Stimulated activated naive CD8-positive, alpha-beta T cell treated with anti-CD3 and anti-CD28 coated beads, Interleukin-15, Interleukin-2, amounts not matched to agents 100 ng/mL and 50 ng/mL, for 24 hours (primary cell): ENCODE measurements at regions not wholly inside any gene's neighbourhood (a gene's known extent, or its start where the extent isn't known, plus 50 kb on each side); places are given as distances from the start of the nearest gene placed in this dataset.

Experiments
- H3K27ac Mint-ChIP-seq: one replicate; pipeline ENCODE4 v1.8.0; 2021; ENCODE audit warnings: mild to moderate bottlenecking, mixed read lengths
- H3K27me3 Mint-ChIP-seq: one replicate; pipeline ENCODE4 v1.8.0; 2021; ENCODE audit warnings: mixed read lengths
- H3K36me3 Mint-ChIP-seq: one replicate; pipeline ENCODE4 v1.8.0; 2021; ENCODE audit warnings: low read depth, mixed read lengths
- H3K4me1 Mint-ChIP-seq: one replicate; pipeline ENCODE4 v1.8.0; 2021; ENCODE audit warnings: low read depth, mixed read lengths
- H3K4me3 Mint-ChIP-seq: one replicate; pipeline ENCODE4 v1.8.0; 2021; ENCODE audit warnings: mild to moderate bottlenecking, mixed read lengths
- H3K9me3 Mint-ChIP-seq: one replicate; pipeline ENCODE4 v1.8.0; 2021; ENCODE audit warnings: mixed read lengths

DNA sequence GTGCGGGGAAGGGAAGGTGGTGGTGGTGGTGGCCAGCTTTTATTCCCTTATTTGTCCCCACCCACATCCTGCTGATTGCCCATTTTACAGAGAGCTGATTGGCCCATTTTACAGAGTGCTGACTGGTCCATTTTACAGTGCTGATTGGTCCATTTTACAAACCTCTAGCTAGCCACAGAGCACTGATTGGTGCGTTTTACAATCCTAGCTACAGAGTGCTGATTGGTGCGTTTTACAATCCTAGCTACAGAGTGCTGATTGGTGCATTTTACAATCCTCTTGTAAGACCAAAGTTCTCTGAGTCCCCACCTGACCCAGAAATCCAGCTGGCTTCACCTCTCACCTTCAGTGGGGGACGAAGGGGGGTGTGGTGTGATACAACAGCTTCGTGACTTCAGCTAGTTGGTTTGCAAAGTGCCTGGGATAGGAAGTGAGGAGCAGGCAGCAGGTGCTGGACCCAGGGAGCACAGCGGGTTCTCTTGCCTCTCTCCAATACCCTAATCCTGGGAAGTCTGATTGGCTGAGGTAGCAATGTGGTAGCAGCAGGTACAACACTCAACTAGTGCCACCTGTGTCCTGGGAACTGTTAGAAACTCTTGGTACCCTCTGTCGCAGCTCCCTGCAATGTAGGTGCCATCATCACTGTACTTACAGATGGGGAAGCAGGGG lies 92.1 kb downstream of the BARX1 start:
- no peak overlapping the region for H3K27ac Mint-ChIP-seq
- H3K36me3 Mint-ChIP-seq, result no peaks in the 10 kb centered on the region
- peaks cover 30% of the 10 kb centered on the region for H3K27me3 Mint-ChIP-seq
- H3K9me3 Mint-ChIP-seq, result no peaks in the 10 kb centered on the region
- no peak overlapping the region for H3K4me3 Mint-ChIP-seq
- no peaks in the 10 kb centered on the region for H3K4me1 Mint-ChIP-seq

DNA sequence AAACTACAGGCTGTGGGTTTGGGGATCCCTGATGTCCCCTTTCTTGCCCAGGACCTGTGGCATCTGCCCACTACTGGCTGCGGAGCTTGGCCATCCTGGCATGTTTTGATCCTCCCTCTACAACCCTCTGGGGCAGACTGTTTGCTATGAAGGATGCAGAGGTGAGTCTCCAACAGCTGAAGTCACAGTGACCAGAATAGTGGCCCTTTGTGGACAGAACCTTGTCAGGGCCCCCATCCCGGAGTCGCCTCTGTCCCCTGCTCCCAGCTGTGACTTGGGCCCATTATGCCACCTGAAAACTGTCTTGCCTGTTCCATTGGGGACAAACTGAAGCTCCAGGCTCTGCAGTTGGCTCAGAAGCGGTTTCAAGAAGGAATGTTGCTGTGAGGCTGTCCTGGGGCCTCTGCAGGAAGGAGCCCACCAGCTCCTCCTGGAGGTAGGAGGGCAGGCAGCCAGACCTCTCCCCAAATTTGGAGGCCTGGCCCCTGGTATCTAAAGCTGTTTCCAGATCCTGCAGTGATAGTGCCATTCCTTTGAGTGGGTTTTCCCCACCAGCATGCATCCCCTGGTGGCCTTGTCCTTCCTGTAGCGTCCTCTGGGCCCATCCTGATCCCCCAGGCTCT lies 93.3 kb downstream of the BARX1 start:
- H3K4me1 Mint-ChIP-seq, result no peaks in the 10 kb centered on the region
- no peak overlapping the region for H3K4me3 Mint-ChIP-seq
- no peaks in the 10 kb centered on the region for H3K9me3 Mint-ChIP-seq
- H3K27ac Mint-ChIP-seq, result no peak overlapping the region
- H3K27me3 Mint-ChIP-seq, result peaks cover 38% of the 10 kb centered on the region
- H3K36me3 Mint-ChIP-seq, result no peaks in the 10 kb centered on the region

DNA sequence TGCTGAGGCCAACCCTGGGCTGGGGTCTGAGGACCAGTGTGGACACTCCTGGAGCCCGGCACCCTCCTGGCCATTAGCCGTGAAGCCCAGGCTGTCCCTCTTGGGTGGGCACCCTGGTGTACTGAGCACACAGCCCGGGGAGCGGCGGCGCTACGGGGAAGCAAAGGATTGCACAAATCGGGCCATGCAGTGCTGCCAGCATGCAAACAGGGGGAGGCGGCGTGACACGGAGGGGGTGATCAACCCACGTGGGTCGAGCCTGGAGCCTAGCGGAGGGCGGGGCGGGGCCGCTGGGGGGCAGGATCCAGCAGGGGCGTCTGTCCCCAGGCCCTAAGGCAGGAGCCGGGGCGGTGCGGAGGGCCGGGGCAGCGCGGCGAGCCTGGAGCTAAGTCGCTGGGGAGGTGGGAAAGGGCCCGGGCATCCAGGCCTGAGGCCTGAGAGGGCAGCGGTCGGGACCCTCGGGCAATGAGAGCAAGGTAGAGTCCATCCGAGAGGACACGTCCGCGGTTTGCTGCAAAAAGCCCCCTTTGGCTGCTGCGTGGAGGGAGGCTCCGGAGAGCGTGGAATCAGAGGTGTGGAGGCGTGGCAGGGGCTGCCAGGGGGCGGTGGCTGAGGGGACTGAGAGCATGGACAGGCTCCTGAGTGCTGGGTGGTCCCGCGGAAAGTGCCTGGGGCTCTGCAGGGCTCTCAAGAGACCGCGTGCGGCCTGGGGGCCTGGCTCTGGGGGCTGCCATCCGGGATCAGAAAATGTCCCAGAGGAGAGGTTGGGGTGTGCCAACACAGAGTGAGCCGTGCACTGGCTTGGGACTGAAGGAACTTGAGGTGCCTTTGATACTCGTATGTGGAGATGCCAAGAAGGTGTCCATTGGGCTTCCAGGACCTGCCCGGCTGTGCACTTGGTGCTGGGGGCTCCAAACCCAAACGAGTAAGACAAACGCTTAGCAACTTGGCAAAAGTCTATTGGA lies 94.2 kb downstream of the BARX1 start:
- H3K27me3 Mint-ChIP-seq, result peaks cover 47% of the 10 kb centered on the region
- no peak overlapping the region for H3K4me3 Mint-ChIP-seq
- H3K9me3 Mint-ChIP-seq, result no peaks in the 10 kb centered on the region
- no peak overlapping the region for H3K27ac Mint-ChIP-seq
- no peaks in the 10 kb centered on the region for H3K4me1 Mint-ChIP-seq
- H3K36me3 Mint-ChIP-seq, result no peaks in the 10 kb centered on the region

DNA sequence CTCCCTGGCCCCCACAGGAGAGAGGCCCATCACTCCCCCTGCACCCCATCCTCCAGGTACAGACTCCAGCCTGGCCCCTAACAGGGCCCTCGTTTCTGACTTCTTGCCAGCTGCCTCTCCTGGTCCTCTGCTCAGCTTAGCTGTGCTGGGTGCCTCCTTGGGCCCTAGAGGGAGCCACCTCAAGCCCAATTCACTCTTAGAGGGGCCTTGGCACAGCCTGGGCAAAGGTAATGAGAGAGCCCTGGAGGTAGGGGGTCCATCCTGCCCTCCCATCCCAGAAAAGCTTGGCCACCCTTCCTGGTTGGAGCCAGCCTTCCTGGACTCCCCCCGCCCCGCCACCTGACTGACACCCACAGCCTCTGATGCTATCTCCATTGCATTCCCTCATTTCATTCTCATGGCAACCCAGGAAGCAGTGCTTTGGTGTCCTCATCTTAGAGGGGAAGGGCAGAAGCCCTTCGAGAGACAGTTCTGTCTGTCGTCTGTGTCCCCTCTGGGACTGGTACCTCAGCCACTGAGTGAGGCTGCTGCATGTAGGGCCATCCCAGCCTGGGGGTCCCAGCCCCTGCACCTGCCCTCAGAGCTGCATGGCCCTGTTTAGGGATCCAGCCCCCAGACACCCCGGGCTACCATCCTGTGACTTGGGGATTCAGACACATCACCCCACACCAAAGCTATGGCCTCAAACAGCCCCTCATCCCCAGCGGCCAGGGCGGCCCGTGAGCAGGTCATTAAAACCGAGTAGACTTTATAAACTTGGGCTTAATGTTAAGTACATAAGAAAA lies 95.5 kb downstream of the BARX1 start:
- no peaks in the 10 kb centered on the region for H3K4me1 Mint-ChIP-seq
- no peak overlapping the region for H3K27ac Mint-ChIP-seq
- H3K4me3 Mint-ChIP-seq, result no peak overlapping the region
- no peaks in the 10 kb centered on the region for H3K9me3 Mint-ChIP-seq
- H3K27me3 Mint-ChIP-seq, result peaks cover 53% of the 10 kb centered on the region
- H3K36me3 Mint-ChIP-seq, result no peaks in the 10 kb centered on the region

DNA sequence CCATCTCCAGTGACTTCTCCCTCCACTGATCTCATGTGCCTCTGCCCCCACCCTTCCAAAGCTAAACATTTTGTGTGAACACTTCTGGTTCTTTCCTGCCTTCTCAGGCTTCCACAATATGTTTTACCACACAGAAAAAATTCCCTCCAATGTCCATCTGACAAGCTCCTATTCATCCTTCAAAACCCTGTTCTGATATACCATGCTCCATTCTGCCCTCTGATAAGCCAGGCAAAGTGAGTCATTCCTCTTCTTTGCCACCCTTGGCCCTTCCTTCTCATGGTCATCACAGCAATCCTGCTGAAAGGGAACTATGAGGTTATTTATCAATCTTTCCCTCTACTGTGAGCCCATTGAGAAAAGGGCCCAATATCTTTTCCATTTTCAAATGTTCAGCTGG lies 97.6 kb downstream of the BARX1 start:
- Mint-ChIP-seq H3K4me3 (no peak overlapping the region), H3K27ac (no peak overlapping the region), H3K36me3 (no peaks in the 10 kb centered on the region)

DNA sequence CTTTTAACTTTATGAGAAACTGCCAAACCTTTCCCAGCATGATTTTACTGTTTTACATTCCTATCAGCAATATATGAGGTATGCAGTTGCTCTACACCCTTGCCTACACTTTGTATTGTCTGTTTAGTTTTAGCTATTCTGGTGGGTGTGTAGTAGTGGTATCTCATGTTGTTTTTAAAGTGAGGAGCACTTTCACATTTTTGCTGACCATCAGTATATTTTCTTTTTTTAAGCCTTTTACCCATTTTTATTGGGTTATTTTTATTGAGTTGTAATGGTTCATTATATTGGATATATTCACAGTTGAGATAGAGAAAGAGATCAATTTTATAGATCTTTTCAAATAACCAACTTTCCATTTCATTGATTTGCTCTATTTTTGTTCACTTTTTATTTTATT lies 102.4 kb downstream of the BARX1 start:
- H3K27me3 Mint-ChIP-seq, result peaks cover 54% of the 10 kb centered on the region
- no peak overlapping the region for H3K4me3 Mint-ChIP-seq
- no peaks in the 10 kb centered on the region for H3K4me1 Mint-ChIP-seq
- no peak overlapping the region for H3K27ac Mint-ChIP-seq
- H3K9me3 Mint-ChIP-seq, result peaks cover 6% of the 10 kb centered on the region
- no peaks in the 10 kb centered on the region for H3K36me3 Mint-ChIP-seq

More for the DNA sequence above, 97.6 kb downstream of the BARX1 start:
- H3K4me1 Mint-ChIP-seq, result no peaks in the 10 kb centered on the region
- peaks cover 53% of the 10 kb centered on the region for H3K27me3 Mint-ChIP-seq
- peaks cover 3% of the 10 kb centered on the region for H3K9me3 Mint-ChIP-seq

DNA sequence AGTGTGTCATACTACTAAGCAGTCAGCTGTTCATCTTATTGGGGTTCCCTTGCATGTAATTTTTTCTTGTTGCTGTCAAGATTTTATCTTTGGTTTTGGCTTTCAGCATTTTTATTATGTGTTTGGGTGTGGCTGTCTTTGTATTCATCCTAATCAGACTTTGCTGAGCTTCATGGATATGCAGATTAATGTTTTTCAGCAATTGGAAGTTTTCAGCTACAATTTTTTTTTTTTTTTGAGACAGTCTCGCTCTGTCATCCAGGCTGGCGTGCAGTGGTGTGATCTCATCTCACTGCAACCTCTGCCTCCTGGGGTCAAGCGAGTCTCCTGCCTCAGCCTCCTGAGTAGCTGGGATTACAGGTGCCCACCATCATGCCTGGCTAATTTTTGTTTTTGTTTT lies 108.8 kb downstream of the BARX1 start:
- H3K36me3 Mint-ChIP-seq, result no peaks in the 10 kb centered on the region
- H3K27ac Mint-ChIP-seq, result no peak overlapping the region
- H3K27me3 Mint-ChIP-seq, result peaks cover 75% of the 10 kb centered on the region
- peaks cover 18% of the 10 kb centered on the region for H3K9me3 Mint-ChIP-seq
- H3K4me3 Mint-ChIP-seq, result no peak overlapping the region
- no peaks in the 10 kb centered on the region for H3K4me1 Mint-ChIP-seq

DNA sequence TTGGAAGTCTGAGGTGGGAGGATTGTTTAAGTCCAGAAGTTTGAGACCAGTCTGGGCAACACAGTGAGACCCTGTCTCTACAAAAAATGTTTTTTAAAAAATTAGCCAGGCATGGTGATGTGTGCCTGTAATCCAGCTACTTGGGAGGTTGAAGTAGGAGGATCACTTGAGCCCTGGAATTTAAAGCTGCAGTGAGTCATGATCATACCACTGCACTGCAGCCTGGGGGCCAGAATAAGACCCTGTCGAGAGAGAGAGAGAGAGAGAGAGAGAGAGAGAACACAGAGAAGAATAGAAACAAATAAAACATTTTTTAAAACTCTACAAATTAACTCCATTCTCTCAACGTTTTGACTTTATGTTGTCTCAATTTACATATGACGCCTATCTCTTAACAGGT lies 111.8 kb downstream of the BARX1 start:
- peaks cover 55% of the 10 kb centered on the region for H3K27me3 Mint-ChIP-seq

DNA sequence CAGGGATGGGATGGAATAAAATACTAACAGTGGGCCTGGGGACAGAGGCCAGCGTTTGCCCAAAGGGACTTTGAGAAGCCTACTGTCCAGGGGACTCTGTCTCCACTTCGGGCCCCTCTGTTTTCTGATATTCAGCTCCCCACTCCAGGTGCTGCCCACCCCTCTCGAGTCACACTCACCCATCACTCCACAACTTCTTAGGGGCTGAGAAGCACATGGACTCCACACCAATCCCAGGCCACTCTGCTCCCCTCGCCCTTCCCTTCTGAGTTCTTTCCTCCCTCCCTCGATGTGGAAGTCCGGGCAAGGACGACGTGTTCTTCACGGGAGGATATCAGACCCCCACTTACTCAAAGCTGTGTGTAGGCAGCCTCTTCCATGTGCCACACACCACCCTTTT lies 124.5 kb downstream of the BARX1 start:
- Mint-ChIP-seq H3K4me1 (peaks cover 7% of the 10 kb centered on the region), H3K36me3 (no peaks in the 10 kb centered on the region), H3K9me3 (peaks cover 13% of the 10 kb centered on the region), H3K27ac (no peak overlapping the region), H3K4me3 (no peak overlapping the region), H3K27me3 (peaks cover 64% of the 10 kb centered on the region)

More for the DNA sequence above, 111.8 kb downstream of the BARX1 start:
- no peaks in the 10 kb centered on the region for H3K4me1 Mint-ChIP-seq
- no peak overlapping the region for H3K4me3 Mint-ChIP-seq
- H3K9me3 Mint-ChIP-seq, result peaks cover 15% of the 10 kb centered on the region
- no peaks in the 10 kb centered on the region for H3K36me3 Mint-ChIP-seq
- H3K27ac Mint-ChIP-seq, result no peak overlapping the region

DNA sequence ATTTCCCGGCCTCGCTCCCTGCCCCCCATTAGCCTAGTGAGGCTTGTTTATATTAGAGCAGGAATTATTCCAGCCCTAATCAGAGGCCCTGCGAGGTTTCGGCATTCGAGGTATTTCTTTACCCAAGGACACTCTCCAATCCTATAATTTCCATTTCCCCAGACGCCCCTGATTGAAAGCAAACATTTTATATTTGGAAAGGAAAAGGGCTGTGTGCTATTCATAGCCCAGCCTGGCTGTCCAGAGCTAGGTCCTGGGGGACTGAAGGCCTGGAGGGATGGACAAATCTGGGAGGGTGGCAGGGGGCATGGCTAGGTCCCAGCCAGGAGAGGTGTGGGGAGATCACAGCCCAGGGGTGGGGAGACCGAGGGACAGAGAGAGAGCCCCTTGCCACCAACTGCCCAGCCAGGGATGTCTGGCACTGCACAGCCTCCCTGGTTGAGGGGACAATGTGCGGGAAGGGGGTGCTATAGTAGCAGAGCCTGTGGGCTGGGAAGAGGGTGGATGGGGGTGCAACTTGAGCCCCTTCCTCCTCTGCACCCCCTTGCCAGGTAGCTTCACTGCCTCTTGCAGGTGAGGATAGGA lies 125.1 kb downstream of the BARX1 start:
- Mint-ChIP-seq H3K27ac (no peak overlapping the region), H3K4me3 (no peak overlapping the region), H3K27me3 (peaks cover 59% of the 10 kb centered on the region), H3K4me1 (peaks cover 7% of the 10 kb centered on the region), H3K9me3 (peaks cover 8% of the 10 kb centered on the region), H3K36me3 (no peaks in the 10 kb centered on the region)

DNA sequence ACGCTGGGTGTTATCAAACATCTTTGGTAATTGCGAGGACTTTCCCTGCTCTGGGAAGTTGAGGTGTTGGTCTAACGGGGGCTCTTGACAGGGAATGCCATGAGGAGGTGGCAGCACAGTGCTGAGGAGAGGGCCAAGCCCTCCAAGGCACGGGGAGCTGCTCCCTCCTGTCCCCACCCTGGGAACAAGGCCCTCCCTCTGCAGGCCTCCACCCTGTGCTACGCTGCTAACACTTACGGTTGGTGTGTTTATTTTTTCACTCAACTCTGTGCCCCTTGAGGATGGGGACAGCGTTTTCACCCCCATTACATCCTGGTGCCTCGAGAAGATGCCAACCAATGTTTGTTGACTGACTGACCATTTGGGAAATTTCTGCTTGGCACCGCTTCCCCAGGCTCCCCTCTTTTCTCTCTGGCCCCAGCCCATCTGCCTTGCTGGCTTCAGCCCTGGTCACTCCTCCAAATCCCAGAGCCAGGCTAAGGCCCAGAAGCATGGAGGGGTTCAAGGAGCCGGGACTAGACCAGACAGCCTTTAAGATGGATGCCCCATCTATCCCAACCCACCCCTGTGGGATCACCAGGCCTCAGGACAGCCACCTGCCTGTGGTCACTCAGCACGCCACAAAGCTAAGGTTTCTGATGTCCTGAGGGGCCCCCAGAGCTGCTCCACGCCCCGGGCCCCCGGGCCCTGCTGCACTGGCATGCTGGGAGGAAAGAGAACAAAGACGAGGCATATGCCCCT lies 125.7 kb downstream of the BARX1 start:
- no peak overlapping the region for H3K4me3 Mint-ChIP-seq
- peaks cover 5% of the 10 kb centered on the region for H3K9me3 Mint-ChIP-seq
- H3K27me3 Mint-ChIP-seq, result peaks cover 52% of the 10 kb centered on the region
- peaks cover 7% of the 10 kb centered on the region for H3K4me1 Mint-ChIP-seq
- H3K36me3 Mint-ChIP-seq, result no peaks in the 10 kb centered on the region
- H3K27ac Mint-ChIP-seq, result no peak overlapping the region

DNA sequence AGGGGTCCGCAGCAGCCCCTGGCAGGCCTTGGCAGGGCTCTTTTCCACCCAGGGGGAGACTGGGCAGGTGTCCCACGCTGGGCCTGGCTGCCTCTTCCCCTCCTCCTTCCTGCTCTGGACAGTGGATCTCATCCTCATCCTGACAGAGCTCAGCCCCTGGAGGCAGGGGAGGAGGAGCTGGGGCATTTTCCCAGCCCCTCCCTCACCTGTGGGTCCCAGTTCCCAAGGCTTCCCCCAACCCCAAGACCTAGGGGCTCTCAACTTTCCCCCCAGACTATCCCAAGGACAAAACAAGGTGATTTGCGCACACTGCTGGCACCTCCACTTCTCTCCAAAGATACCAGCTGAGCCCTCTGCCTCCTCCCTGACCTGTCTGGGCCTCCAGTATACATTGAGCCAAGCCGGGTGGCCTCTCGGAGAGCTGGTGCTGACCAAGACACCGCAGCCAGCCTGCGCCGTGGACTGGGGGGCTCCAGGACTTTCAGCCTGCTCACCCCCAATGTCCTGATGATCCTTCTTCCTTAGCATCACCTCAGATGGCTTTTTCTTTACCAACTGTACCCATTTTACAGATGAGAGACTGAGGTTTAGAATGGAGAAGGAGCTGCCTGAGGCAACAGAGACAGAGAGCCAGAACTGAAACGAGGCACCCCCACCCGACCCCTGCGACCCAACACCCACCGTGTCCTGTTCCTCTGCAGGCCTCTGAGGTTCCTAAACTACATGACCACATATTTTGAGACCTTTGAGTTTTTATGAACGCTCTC lies 126.6 kb downstream of the BARX1 start:
- Mint-ChIP-seq H3K27ac (no peak overlapping the region), H3K9me3 (peaks cover 5% of the 10 kb centered on the region), H3K4me1 (peaks cover 7% of the 10 kb centered on the region), H3K4me3 (no peak overlapping the region), H3K27me3 (peaks cover 47% of the 10 kb centered on the region), H3K36me3 (no peaks in the 10 kb centered on the region)
